VCaP (cell line): ENCODE measurements at regions not wholly inside any gene's neighbourhood (a gene's known extent, or its start where the extent isn't known, plus 50 kb on each side); places are given as distances from the start of the nearest gene placed in this dataset.

ENCODE experiments used
- H3K27ac ChIP-seq: fragments of 450-650 bp; 2 replicates; pipeline ENCODE4 v1.5.1; 2017
- TF ChIP-seq, protein P1 (sequence below): fragments of 450-650 bp; conservative IDR thresholded peaks from 2 replicates; pipeline ENCODE4 v1.5.1; 2017; ENCODE audit warnings: mild to moderate bottlenecking, moderate library complexity

DNA sequence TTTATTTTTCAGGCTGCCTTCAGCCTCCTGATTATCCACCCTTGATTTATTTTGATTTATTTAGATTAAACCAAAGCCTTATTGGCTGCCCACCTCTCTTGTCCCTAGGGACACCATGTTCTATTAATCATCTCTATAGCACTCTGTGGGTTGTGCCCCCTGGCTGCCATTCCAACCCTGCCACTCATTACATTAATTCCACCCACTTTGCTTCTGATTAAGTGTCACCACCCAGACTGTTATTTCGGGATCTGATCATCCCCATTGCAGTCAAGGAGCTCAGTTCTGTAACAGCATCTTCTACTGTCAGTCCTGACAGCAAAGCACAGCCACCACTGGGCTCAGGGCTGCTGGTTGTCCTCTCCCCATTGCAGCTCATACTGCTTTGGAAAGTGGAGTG, 175.1 kb upstream of the DDX18 start:
- H3K27ac ChIP-seq, result no peak overlapping the region
- TF ChIP-seq, protein P1, sequence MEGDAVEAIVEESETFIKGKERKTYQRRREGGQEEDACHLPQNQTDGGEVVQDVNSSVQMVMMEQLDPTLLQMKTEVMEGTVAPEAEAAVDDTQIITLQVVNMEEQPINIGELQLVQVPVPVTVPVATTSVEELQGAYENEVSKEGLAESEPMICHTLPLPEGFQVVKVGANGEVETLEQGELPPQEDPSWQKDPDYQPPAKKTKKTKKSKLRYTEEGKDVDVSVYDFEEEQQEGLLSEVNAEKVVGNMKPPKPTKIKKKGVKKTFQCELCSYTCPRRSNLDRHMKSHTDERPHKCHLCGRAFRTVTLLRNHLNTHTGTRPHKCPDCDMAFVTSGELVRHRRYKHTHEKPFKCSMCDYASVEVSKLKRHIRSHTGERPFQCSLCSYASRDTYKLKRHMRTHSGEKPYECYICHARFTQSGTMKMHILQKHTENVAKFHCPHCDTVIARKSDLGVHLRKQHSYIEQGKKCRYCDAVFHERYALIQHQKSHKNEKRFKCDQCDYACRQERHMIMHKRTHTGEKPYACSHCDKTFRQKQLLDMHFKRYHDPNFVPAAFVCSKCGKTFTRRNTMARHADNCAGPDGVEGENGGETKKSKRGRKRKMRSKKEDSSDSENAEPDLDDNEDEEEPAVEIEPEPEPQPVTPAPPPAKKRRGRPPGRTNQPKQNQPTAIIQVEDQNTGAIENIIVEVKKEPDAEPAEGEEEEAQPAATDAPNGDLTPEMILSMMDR, result no peak

DNA sequence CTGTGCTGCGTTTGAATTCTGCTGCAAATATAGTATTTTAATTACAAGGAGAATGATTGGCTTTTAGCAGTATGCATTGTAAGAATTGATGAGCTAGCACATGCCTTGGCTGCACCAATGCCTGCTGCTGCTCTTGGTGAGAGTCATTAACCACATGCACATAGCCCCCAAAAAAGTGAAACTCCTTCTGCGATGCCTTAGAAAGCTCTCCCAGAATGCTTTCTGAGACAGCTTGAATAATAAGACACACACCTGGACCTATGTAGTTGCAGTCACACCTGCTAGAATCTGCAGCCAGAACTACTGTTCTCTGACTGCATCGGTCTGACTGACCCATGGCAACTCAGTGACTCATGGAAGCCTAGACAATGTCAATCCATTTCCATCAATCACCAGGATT, 170.1 kb upstream of the DDX18 start:
- H3K27ac ChIP-seq, result no peak overlapping the region
- TF ChIP-seq, protein P1, result no peak

DNA sequence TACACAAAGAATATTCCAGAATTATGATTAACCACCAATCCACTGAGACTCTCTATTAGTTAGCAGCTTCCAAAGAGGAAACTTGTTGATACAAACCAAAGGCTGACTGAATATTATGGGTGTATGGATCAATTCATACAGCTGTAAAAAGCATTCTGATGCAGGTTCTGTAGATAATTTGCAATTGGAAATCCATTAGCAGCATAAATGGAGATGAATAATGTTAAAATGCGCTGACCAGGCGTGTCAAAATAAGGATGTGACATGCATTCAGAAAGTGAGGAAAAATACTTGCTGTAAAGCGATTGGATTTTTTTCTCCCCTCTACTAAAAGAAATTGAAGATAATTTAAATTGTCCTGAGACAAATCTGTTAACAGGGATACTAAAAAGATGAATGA, 169.0 kb upstream of the DDX18 start:
- TF ChIP-seq, protein P1, result no peak

DNA sequence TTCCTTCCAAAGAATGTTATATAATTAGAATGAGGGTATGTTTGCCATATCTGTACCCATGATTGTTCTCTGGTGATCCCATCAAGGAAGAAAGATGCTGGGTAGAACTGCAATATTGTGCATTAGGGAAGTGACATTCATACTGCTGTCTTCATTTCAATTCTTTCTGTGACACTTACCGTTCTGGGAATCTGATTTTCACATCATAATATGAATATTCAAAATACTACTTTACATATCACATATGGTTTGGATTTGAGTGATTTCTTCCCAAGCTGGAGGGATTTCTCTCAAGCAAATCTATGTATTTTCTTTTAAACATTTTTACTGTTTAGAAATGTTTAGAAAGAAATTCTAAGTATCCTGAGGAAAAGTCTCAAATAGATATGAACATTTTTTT, 168.4 kb upstream of the DDX18 start:
- H3K27ac ChIP-seq, result no peak overlapping the region
- TF ChIP-seq, protein P1, result no peak

More for the DNA sequence above, 169.0 kb upstream of the DDX18 start:
- H3K27ac ChIP-seq, result no peak overlapping the region

DNA sequence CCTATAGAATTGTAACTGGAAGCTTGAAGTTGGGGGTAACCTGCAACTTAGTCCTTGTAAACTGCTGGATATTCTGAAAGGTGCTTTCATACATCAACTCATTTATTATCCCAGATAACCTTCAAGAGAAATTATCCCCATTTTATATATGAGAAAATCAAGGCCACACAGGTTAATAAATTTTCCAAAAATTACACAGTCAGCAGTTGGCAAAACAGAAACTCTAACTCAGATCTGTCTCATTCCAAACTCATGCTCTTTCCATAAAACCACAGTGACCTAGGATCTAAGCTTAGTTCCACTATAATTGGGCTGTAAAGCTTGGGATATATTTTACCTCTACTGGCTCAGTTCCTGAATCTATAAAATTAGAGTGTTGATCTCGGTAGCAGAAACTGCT, 167.6 kb upstream of the DDX18 start:
- TF ChIP-seq, protein P1, result no peak

DNA sequence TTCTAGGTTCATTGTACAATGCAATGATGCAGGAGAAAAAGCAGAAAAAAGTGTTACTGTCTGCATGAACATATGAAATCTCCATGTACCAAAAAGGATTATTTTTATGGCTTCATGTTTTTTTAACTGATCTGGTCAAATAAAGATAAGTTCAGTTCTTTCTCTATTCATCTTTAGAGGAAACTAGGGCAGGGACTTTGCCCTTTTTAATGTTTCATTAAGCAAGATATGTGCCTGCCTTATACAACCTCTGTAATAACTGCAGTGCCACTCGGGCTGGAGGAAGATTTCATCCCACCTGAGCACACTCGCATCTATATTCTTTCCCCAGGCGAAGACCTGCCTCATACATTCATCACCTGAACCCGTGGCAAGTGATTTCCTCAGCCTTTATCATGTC, 157.9 kb upstream of the DDX18 start:
- TF ChIP-seq, protein P1, result no peak

More for the DNA sequence above, 167.6 kb upstream of the DDX18 start:
- H3K27ac ChIP-seq, result 0 out of 2 replicates have a peak overlapping the region, but pooled peaks have one; percentile 31

DNA sequence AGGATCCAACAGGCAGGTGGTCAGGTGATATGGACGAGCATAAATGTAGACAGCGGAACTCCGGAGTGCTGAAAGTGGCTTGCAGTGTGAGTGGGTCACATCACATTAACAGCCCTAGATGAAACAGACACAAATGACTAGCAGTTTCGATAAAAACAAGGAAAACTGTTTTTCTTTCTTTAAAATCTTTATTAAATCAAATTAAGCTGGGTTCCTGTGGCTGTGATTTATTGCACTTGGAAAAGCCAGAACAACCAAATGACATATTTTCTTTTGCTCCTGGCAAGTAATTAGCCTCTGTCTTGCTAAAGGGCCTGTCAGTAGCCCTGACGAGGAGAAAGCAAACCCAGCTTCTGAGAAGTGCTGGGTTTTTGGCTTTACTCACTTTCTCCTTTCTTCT, 152.9 kb upstream of the DDX18 start:
- no peak overlapping the region for H3K27ac ChIP-seq
- TF ChIP-seq, protein P1, result no peak

More for the DNA sequence above, 157.9 kb upstream of the DDX18 start:
- no peak overlapping the region for H3K27ac ChIP-seq
